Adrenal gland (tissue), 9 donors: ENCODE measurements at regions not wholly inside any gene's neighbourhood (a gene's known extent, or its start where the extent isn't known, plus 50 kb on each side); places are given as distances from the start of the nearest gene placed in this dataset.

ENCODE experiments used
- DNase-seq, 7 donors: peaks; one replicate each; pipeline ENCODE4 v3.0.0-alpha.2; 2019 to 2020
- H3K27ac ChIP-seq, 5 donors: fragments of 200-600 bp; sonication (generic) in 4 of 5; 1 replicate in 3 of 5; 2 replicates in 2 of 5; pipeline versions ENCODE4 v1.5.1 to v1.8.0; 2016 to 2020; ENCODE audit warnings: mild to moderate bottlenecking in 1 of 5
- H3K27me3 ChIP-seq: fragments of 200-600 bp; 2 replicates; pipeline ENCODE4 v1.8.0; 2021
- H3K36me3 ChIP-seq, 2 donors: fragments of 200-600 bp; replicated peaks in 1 of 2; 1 replicate in 1 of 2; 2 replicates in 1 of 2; pipeline versions ENCODE4 v1.5.1 to v1.8.0; 2018 to 2022
- H3K4me1 ChIP-seq, 2 donors: fragments of 200-600 bp; replicated peaks in 1 of 2; 1 replicate in 1 of 2; 2 replicates in 1 of 2; pipeline versions ENCODE4 v1.5.1 to v1.8.0; 2018 to 2021
- H3K4me3 ChIP-seq, 4 donors: fragments of 200-600 bp; sonication (generic) in 3 of 4; one replicate each; pipeline ENCODE4 v1.5.1; 2016 to 2018
- H3K9me3 ChIP-seq, 3 donors: fragments of 200-600 bp; sonication (generic) in 1 of 3; replicated peaks in 1 of 3; 1 replicate in 2 of 3; 2 replicates in 1 of 3; pipeline versions ENCODE4 v1.5.1 to v1.8.0; 2016 to 2021
- POLR2A ChIP-seq, 2 donors: fragments of 450-650 bp; IDR thresholded peaks; one replicate each; pipeline ENCODE4 v1.6.1; 2017; ENCODE audit warnings: antibody characterized with exemption in 2 of 2, mild to moderate bottlenecking in 2 of 2, moderate library complexity in 1 of 2
- WGBS, 4 donors: extraction: QIAGEN DNeasy Blood & Tissue Kit in 2 of 4; methylation state at CpG; one replicate each; pipeline versions ENCODE4 v1.1.5 to v1.1.7; 2013 to 2017; 5-methylcytosine and 5-hydroxymethylcytosine counted together
- intact Hi-C, 2 donors: fragments of 100-400 bp; cut with DNase I; formaldehyde crosslinking; loops; one replicate each; pipeline versions ENCODE4 v1.14.1 to v1.15.0; 2022 to 2023
- TF ChIP-seq, protein P1 (sequence below), 6 experiments: fragments of 450-650 bp in 4 of 6; fragments of 200-600 bp in 2 of 6; sonication (generic) in 1 of 6; IDR thresholded peaks; 1 replicate in 5 of 6; 2 replicates in 1 of 6; pipeline versions ENCODE4 v1.5.1 to v1.8.0; 2016 to 2021; ENCODE audit warnings: antibody characterized with exemption in 6 of 6, mild to moderate bottlenecking in 2 of 6, moderate library complexity in 1 of 6
- donor health status: healthy with polysubstance abuse.
- donor health status: Bipolar disorder and iron deficiency.
- donor health status: DM: yes; HTN: yes; CAD: no.
- donor health status: DM: no; HTN: no; CAD: no.
- donor health status: DM: no; HTN: no; CAD: no.

DNA sequence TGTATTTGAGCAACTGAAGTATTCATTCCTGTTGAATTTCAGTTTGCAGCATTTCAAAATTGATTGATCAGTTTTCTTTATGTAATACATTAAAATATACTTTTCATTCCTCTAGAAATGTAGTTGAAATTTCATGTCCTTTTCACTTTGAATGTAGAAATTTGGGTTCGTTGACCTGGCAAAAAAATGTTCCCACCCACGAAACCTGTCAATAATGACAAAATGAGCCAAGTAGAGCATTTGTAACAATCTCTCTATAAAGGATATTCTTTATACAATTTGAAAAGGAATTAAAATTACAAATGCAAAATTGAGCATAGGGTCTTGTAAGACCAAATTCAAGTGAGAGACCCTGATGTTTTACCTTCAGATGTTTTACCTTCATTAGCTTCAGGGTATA lies 283.9 kb downstream of the ANKRD50 start:
- H3K27me3 ChIP-seq = no peaks in the 10 kb centered on the region
- peaks cover 0 to 5% of the 10 kb centered on the region in 2 donors for H3K4me1 ChIP-seq
- intact Hi-C loops = no loop called here
- no peak for TF ChIP-seq POLR2A (IDR thresholded peaks at IDR 0.05)
- TF ChIP-seq, protein P1, sequence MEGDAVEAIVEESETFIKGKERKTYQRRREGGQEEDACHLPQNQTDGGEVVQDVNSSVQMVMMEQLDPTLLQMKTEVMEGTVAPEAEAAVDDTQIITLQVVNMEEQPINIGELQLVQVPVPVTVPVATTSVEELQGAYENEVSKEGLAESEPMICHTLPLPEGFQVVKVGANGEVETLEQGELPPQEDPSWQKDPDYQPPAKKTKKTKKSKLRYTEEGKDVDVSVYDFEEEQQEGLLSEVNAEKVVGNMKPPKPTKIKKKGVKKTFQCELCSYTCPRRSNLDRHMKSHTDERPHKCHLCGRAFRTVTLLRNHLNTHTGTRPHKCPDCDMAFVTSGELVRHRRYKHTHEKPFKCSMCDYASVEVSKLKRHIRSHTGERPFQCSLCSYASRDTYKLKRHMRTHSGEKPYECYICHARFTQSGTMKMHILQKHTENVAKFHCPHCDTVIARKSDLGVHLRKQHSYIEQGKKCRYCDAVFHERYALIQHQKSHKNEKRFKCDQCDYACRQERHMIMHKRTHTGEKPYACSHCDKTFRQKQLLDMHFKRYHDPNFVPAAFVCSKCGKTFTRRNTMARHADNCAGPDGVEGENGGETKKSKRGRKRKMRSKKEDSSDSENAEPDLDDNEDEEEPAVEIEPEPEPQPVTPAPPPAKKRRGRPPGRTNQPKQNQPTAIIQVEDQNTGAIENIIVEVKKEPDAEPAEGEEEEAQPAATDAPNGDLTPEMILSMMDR (IDR thresholded peaks at IDR 0.05) = no peak
- no peaks in the 10 kb centered on the region for H3K9me3 ChIP-seq
- WGBS, 4 donors = 77 to 90% (median 81%) methylated on average over 2 of the region's 2 CpGs
- H3K4me3 ChIP-seq = no peak overlapping the region
- no peak for DNase-seq
- H3K36me3 ChIP-seq = no peaks in the 10 kb centered on the region
- H3K27ac ChIP-seq = peak overlapping the region in 1 of 5 donors; percentile 32

DNA sequence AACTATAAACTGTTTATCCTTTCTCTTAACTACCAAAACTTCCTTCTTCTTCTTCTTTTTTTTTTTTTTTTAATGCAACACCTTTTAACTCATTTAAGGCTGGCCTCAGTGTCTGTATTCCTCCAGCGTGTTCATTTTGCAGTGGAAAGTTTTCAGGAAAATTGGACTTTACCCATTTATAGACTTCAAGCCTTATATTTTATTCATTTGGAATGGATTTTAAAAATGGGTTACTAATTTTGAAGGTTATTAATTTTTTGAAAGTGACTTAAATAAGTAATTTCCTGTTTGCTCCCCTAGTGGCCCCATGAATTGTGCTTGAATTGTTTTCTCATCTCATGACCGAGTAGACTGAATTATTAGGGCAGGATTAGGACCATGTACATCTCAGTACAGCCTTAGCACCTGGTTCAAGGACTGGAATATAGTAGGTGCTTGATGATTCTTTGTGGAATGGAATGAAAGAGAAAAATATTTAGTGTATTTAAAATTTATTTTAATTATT lies 282.7 kb downstream of the ANKRD50 start:
- intact Hi-C loops = no loop called here
- Histone ChIP-seq H3K4me1 (peaks cover 0 to 5% of the 10 kb centered on the region in 2 donors), H3K27me3 (no peaks in the 10 kb centered on the region), H3K36me3 (no peaks in the 10 kb centered on the region), H3K27ac (no peak overlapping the region), H3K4me3 (no peak overlapping the region), H3K9me3 (no peaks in the 10 kb centered on the region)
- WGBS, 4 donors = 52 to 74% (median 68%) methylated on average over 2 of the region's 2 CpGs
- TF ChIP-seq, protein P1 (IDR thresholded peaks at IDR 0.05) = no peak
- no peak for TF ChIP-seq POLR2A (IDR thresholded peaks at IDR 0.05)
- DNase-seq = no peak

DNA sequence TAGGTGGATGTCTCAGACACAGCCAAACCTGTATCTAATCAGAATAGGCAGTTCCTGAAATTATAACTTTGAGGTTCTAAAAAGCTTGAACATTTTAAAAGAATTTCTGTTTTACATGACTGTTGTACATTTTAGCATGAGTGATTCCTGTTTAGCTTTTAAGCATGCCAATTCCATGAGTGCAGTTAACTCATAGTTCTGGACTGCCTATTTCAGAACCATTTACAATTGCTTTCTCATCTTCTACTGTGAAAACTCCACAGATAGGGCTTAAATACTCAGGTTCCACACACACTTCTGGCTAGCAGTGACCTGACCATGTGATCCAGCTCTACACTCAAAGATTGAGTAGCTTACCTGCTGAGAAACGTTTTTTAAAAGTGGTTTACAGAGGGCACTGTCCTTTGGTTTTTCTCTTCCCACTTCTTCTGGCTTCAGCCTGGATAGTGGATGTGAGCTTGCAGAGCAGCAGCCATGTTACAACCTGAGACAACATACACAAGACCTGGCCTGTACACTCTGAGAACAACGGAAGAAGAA lies 280.8 kb downstream of the ANKRD50 start:
- TF ChIP-seq, protein P1 (IDR thresholded peaks at IDR 0.05) = no peak
- TF ChIP-seq POLR2A (IDR thresholded peaks at IDR 0.05) = no peak
- intact Hi-C loops = no loop called here
- Histone ChIP-seq H3K9me3 (no peaks in the 10 kb centered on the region), H3K27ac (no peak overlapping the region), H3K36me3 (no peaks in the 10 kb centered on the region), H3K4me1 (peaks cover 0 to 5% of the 10 kb centered on the region in 2 donors), H3K27me3 (no peaks in the 10 kb centered on the region), H3K4me3 (no peak overlapping the region)
- DNase-seq = no peak
- 58 to 73% (median 62%) methylated on average over 2 of the region's 2 CpGs for WGBS, 4 donors

DNA sequence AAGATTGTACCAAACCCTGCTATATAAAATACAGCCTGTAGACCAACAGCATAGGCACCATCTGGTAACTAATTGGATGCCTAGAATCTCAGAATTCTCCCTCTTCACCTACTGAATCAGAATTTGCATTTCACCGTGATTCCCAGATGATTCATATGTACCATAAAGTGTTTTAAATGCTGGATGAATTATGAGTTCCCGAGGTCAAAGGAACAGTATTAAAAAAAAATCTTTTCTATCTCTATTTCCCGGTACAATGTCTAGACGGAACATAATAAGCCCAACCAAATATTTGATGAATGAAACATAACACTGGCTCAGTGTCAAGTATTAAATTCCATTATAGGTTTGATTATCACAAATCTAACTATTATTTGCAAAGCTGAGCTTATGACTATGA lies 280.0 kb downstream of the ANKRD50 start:
- no peak for TF ChIP-seq POLR2A (IDR thresholded peaks at IDR 0.05)
- TF ChIP-seq, protein P1 (IDR thresholded peaks at IDR 0.05) = no peak
- WGBS, 4 donors = 43 to 52% (median 47%) methylated on average over 4 of the region's 4 CpGs
- Histone ChIP-seq H3K4me3 (no peak overlapping the region), H3K36me3 (no peaks in the 10 kb centered on the region), H3K9me3 (no peaks in the 10 kb centered on the region), H3K27me3 (no peaks in the 10 kb centered on the region), H3K4me1 (peaks cover 0 to 5% of the 10 kb centered on the region in 2 donors), H3K27ac (no peak overlapping the region)
- intact Hi-C loops = no loop called here
- no peak for DNase-seq
